ENCODE measurements at regions not wholly inside any gene's neighbourhood (a gene's known extent, or its start where the extent isn't known, plus 50 kb on each side); places are given as distances from the start of the nearest gene placed in this dataset.

- no peak for DNase-seq
- H3K4me1 ChIP-seq = no peaks in the 10 kb centered on the region
- no peaks in the 10 kb centered on the region for H3K36me3 ChIP-seq
- no peak overlapping the region for H3K27ac ChIP-seq
- H3K9me3 ChIP-seq = no peaks in the 10 kb centered on the region
- 59% methylated on average over 1 of the region's 1 CpG; no CpG with 5 or more reads in 1 of the 2 donors for WGBS, 2 donors (ENCODE audit: low coverage in 1 of 2)
- TF ChIP-seq EP300 (IDR thresholded peaks at IDR 0.05; ENCODE audit: low read depth) = no peak
- TF ChIP-seq POLR2A (IDR thresholded peaks at IDR 0.05) = no peak
- TF ChIP-seq POLR2AphosphoS5 (IDR thresholded peaks at IDR 0.05) = no peak
- TF ChIP-seq, protein P1, sequence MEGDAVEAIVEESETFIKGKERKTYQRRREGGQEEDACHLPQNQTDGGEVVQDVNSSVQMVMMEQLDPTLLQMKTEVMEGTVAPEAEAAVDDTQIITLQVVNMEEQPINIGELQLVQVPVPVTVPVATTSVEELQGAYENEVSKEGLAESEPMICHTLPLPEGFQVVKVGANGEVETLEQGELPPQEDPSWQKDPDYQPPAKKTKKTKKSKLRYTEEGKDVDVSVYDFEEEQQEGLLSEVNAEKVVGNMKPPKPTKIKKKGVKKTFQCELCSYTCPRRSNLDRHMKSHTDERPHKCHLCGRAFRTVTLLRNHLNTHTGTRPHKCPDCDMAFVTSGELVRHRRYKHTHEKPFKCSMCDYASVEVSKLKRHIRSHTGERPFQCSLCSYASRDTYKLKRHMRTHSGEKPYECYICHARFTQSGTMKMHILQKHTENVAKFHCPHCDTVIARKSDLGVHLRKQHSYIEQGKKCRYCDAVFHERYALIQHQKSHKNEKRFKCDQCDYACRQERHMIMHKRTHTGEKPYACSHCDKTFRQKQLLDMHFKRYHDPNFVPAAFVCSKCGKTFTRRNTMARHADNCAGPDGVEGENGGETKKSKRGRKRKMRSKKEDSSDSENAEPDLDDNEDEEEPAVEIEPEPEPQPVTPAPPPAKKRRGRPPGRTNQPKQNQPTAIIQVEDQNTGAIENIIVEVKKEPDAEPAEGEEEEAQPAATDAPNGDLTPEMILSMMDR (IDR thresholded peaks at IDR 0.05) = no peak
- in situ Hi-C loops (cut with MboI; ENCODE audit: low pct_ligation_motif_present in 1 of 4, low pct_unique_long_range_greater_than_20kb in 1 of 4, low sequenced_read_pairs in 3 of 4) (no loop called here), intact Hi-C loops (cut with DNase I; ENCODE audit: low total_unique reads) (no loop called here)
- no peak overlapping the region for H3K4me3 ChIP-seq
- H3K27me3 ChIP-seq = peaks cover 3% of the 10 kb centered on the region
Measured at GRCh38 chr7:142548978-142549377, 200.3 kb upstream of the PRSS1 start.

- Histone ChIP-seq H3K9me3 (no peaks in the 10 kb centered on the region), H3K4me3 (no peak overlapping the region), H3K27me3 (peaks cover 3% of the 10 kb centered on the region), H3K27ac (no peak overlapping the region), H3K4me1 (no peaks in the 10 kb centered on the region), H3K36me3 (no peaks in the 10 kb centered on the region)
- 70 to 71% methylated on average over 3 to 4 of the region's 4 CpGs for WGBS, 2 donors (ENCODE audit: low coverage in 1 of 2)
- intact Hi-C loops (cut with DNase I; ENCODE audit: low total_unique reads) = no loop called here
- in situ Hi-C loops (cut with MboI; ENCODE audit: low pct_ligation_motif_present in 1 of 4, low pct_unique_long_range_greater_than_20kb in 1 of 4, low sequenced_read_pairs in 3 of 4) = no loop called here
- TF ChIP-seq EP300 (IDR thresholded peaks at IDR 0.05; ENCODE audit: low read depth) (no peak), POLR2AphosphoS5 (IDR thresholded peaks at IDR 0.05) (no peak), POLR2A (IDR thresholded peaks at IDR 0.05) (no peak)
- TF ChIP-seq, protein P1 (IDR thresholded peaks at IDR 0.05) = no peak
- no peak for DNase-seq
Measured at GRCh38 chr7:142546452-142546851, 202.8 kb upstream of the PRSS1 start.

GRCh38 chr7:142542942-142543341 is 206.3 kb upstream of the PRSS1 start:
- no peaks in the 10 kb centered on the region for H3K4me1 ChIP-seq
- H3K4me3 ChIP-seq = no peak overlapping the region
- H3K9me3 ChIP-seq = no peaks in the 10 kb centered on the region
- TF ChIP-seq EP300 (IDR thresholded peaks at IDR 0.05; ENCODE audit: low read depth) (no peak), POLR2AphosphoS5 (IDR thresholded peaks at IDR 0.05) (no peak), POLR2A (IDR thresholded peaks at IDR 0.05) (no peak)
- TF ChIP-seq, protein P1 (IDR thresholded peaks at IDR 0.05) = no peak
- no peak for DNase-seq
- no peak overlapping the region for H3K27ac ChIP-seq
- WGBS, 2 donors (ENCODE audit: low coverage in 1 of 2) = 86% methylated on average over 2 of the region's 2 CpGs; no CpG with 5 or more reads in 1 of the 2 donors
- intact Hi-C loops (cut with DNase I; ENCODE audit: low total_unique reads) (no loop called here), in situ Hi-C loops (cut with MboI; ENCODE audit: low pct_ligation_motif_present in 1 of 4, low pct_unique_long_range_greater_than_20kb in 1 of 4, low sequenced_read_pairs in 3 of 4) (no loop called here)
- no peaks in the 10 kb centered on the region for H3K27me3 ChIP-seq
- no peaks in the 10 kb centered on the region for H3K36me3 ChIP-seq

- Histone ChIP-seq H3K27me3 (no peaks in the 10 kb centered on the region), H3K9me3 (no peaks in the 10 kb centered on the region), H3K36me3 (no peaks in the 10 kb centered on the region), H3K27ac (no peak overlapping the region), H3K4me3 (no peak overlapping the region), H3K4me1 (no peaks in the 10 kb centered on the region)
- DNase-seq = no peak
- in situ Hi-C loops (cut with MboI; ENCODE audit: low pct_ligation_motif_present in 1 of 4, low pct_unique_long_range_greater_than_20kb in 1 of 4, low sequenced_read_pairs in 3 of 4) = no loop called here
- TF ChIP-seq EP300 (IDR thresholded peaks at IDR 0.05; ENCODE audit: low read depth) (no peak), POLR2AphosphoS5 (IDR thresholded peaks at IDR 0.05) (no peak), POLR2A (IDR thresholded peaks at IDR 0.05) (no peak)
- TF ChIP-seq, protein P1 (IDR thresholded peaks at IDR 0.05) = no peak
- WGBS, 2 donors (ENCODE audit: low coverage in 1 of 2) = 60 to 79% methylated on average over 1 of the region's 1 CpG
- intact Hi-C loops (cut with DNase I; ENCODE audit: low total_unique reads) = no loop called here
Measured at GRCh38 chr7:142542105-142542504, 207.2 kb upstream of the PRSS1 start.
